Activated CD4-positive, alpha-beta T cell treated with anti-CD3 and anti-CD28 coated beads, Interleukin-2, amount 10 ng/mL, durations not matched to agents 7 days and 5 days (primary cell): ENCODE measurements at regions not wholly inside any gene's neighbourhood (a gene's known extent, or its start where the extent isn't known, plus 50 kb on each side); places are given as distances from the start of the nearest gene placed in this dataset.

Experiments used
- CTCF ChIA-PET: fragments of 350-600 bp; sonication (Branson Sonifier 250); formaldehyde crosslinking; loops from one replicate; lab custom pipeline; 2021; ENCODE audit warnings: antibody characterized with exemption; lab: Charles Lee
- POLR2A ChIA-PET: fragments of 350-600 bp; sonication (Branson Sonifier 250); formaldehyde crosslinking; loops from one replicate; lab custom pipeline; 2021; ENCODE audit warnings: antibody characterized with exemption; lab: Charles Lee
- DNase-seq: peaks from one replicate; pipeline ENCODE4 v3.0.0-alpha.2; 2020
- H3K27ac Mint-ChIP-seq: one replicate; pipeline ENCODE4 v1.8.0; 2021; ENCODE audit warnings: mild to moderate bottlenecking, moderate library complexity, mixed read lengths
- H3K27me3 Mint-ChIP-seq: one replicate; pipeline ENCODE4 v1.8.0; 2021; ENCODE audit warnings: mixed read lengths
- H3K36me3 Mint-ChIP-seq: one replicate; pipeline ENCODE4 v1.8.0; 2021; ENCODE audit warnings: low read depth, mixed read lengths
- H3K4me1 Mint-ChIP-seq: one replicate; pipeline ENCODE4 v1.8.0; 2021; ENCODE audit warnings: mixed read lengths
- H3K4me3 Mint-ChIP-seq: one replicate; pipeline ENCODE4 v1.8.0; 2021; ENCODE audit warnings: mild to moderate bottlenecking, moderate library complexity, mixed read lengths
- H3K9me3 Mint-ChIP-seq: one replicate; pipeline ENCODE4 v1.8.0; 2021; ENCODE audit warnings: mixed read lengths

DNA sequence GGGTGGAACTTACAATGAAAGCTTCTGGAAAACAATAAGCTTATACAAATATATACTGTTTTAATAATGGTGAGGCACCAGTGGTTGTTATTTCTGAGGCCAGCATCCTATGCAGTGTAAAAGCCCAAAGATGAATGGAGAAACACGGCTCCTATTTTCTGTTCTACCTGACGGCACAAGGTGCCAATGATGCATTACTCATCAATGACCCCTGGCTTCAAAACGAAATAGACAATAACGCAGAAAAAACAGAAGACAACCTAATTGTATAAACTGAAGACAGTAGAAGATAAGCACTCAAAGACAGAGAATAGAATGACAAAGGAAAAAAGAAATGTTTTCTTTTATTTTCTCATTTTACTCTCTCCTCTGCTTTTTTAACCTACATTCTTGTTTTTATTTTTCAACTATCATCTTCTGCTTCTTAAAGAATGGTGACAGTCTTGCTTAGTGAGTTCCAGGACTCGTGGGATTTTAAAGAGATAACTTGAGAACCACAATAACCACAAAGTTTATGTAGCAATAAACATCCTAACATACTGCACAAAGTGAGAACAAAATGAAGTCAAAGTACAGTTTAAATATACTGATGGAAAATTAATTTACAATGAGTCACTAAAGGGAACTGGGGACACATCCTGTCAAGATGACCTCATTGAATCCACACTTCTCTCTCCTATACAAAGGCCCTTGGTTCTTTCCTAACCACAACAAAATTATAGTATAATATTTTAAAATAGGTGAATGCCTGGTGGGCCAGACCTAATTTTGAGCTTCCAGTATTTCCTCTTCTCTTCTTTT, 169.8 kb downstream of the BTC start:
- Mint-ChIP-seq H3K4me1 (peaks cover 25% of the 10 kb centered on the region), H3K4me3 (no peak overlapping the region), H3K9me3 (no peaks in the 10 kb centered on the region), H3K27ac (no peak overlapping the region), H3K27me3 (no peaks in the 10 kb centered on the region), H3K36me3 (no peaks in the 10 kb centered on the region)
- DNase-seq, result no peak
- POLR2A ChIA-PET, result no interaction called here
- CTCF ChIA-PET, result no interaction called here

DNA sequence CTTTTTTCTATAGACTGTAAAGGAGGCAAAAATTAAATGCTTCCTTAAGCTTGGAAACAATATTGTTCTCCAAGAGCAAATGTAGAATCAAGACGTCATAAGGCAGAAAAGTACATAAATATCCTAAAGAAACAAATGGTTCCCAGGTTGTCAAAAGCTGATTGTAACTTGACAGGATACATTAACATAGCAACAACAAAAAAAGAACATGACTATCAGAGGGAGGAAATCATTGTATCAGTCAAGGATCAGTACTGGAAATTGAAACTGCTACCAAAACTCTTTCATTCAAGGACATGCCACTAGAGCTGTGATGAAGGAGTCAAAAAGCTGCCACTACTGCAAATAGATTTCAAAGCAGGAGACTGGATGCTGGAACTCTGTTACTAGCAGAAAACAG, 168.3 kb downstream of the BTC start:
- POLR2A ChIA-PET, result no interaction called here
- no peaks in the 10 kb centered on the region for H3K27me3 Mint-ChIP-seq
- no peak for DNase-seq
- H3K27ac Mint-ChIP-seq, result no peak overlapping the region
- H3K4me3 Mint-ChIP-seq, result no peak overlapping the region
- H3K36me3 Mint-ChIP-seq, result no peaks in the 10 kb centered on the region
- no peaks in the 10 kb centered on the region for H3K9me3 Mint-ChIP-seq
- H3K4me1 Mint-ChIP-seq, result peaks cover 25% of the 10 kb centered on the region
- CTCF ChIA-PET, result interaction anchor here (1.0 kb wide), 1 partner anchor 10 kb away, joined by 3 read pairs; no protein-coding TSS in a partner anchor

DNA sequence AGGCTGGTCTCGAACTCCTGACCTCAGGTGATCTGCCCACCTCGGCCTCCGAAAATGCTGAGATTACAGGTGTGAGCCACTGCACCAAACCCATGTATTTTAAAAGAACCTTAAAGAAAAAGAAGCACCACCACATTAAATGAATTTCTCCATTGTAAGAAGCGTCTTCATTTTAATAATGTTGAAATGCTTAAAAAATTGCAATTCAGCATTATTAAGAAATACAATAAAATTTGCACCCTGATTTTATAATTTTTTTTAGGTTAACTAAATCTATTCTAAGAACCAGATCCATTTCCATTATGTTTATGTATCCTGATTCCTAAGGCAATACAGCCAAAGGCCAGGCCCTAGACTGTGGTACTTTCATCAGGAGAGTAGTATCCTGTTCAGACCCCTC, 167.2 kb downstream of the BTC start:
- CTCF ChIA-PET, result no interaction called here
- Mint-ChIP-seq H3K27me3 (no peaks in the 10 kb centered on the region), H3K36me3 (no peaks in the 10 kb centered on the region), H3K9me3 (no peaks in the 10 kb centered on the region), H3K4me1 (peaks cover 25% of the 10 kb centered on the region), H3K27ac (no peak overlapping the region), H3K4me3 (no peak overlapping the region)
- POLR2A ChIA-PET, result no interaction called here
- DNase-seq, result no peak

DNA sequence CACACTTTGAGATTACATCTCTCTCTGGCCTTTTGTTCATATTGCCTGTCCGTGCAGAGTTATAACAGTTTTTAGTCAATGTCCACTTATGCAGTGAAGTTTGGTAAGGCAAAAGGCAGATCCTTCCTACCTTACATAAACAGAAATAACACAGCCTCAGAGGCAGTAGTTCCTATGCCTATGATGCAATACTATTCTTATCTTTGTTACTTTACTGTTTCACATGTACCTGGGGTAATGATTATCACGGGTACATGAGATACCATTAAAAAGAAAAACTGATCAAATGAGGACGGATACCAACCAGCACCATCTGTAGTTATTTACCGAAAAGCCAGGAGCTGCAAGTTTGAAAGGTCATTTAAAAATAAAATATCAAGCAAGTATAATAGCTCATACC, 166.8 kb downstream of the BTC start:
- peaks cover 26% of the 10 kb centered on the region for H3K4me1 Mint-ChIP-seq
- ChIA-PET POLR2A (no interaction called here), CTCF (no interaction called here)
- H3K4me3 Mint-ChIP-seq, result no peak overlapping the region
- no peaks in the 10 kb centered on the region for H3K36me3 Mint-ChIP-seq
- H3K9me3 Mint-ChIP-seq, result no peaks in the 10 kb centered on the region
- no peak for DNase-seq
- H3K27ac Mint-ChIP-seq, result no peak overlapping the region
- H3K27me3 Mint-ChIP-seq, result no peaks in the 10 kb centered on the region

DNA sequence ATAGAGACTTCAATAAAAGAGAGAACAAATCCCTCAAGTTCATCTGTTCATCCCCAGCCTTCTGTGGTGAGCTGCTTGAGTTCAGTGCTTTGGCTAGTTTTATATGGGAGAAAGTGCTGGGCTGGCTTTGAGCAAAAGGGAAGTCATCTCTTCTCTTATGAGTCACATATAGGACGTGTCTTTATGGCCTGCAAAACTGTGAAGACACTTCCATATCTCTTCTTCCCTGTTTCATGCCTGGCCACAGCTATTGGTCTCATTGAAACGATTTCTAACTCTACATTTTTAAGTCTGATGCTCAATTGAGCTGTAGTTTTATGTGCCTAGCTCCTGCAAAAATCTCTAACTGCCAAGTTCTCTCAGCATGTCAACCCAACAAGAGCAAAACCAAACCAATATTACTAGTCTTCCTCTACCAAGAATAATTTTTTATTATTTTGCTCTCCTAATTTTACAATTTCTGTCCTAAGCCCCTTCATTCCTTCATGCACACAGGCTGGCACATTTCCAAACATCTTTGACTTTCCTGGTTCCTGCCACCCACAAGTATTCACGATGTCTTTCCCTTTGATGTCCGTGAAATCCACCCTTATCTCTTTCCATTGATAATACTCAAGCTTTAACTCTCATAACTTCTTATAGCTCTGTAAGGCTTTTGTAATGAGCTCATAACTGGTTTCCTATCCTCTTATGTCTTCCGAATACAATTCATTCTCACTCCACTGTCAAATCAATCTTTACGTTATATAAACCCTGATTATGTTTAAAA, 165.3 kb downstream of the BTC start:
- Mint-ChIP-seq H3K36me3 (no peaks in the 10 kb centered on the region), H3K9me3 (no peaks in the 10 kb centered on the region), H3K4me1 (peaks cover 35% of the 10 kb centered on the region), H3K27ac (no peak overlapping the region), H3K27me3 (no peaks in the 10 kb centered on the region), H3K4me3 (no peak overlapping the region)
- ChIA-PET CTCF (interaction anchor here (1.5 kb wide), 1 partner anchor 23 kb away, joined by 3 read pairs; no protein-coding TSS in a partner anchor), POLR2A (no interaction called here)
- DNase-seq, result no peak

DNA sequence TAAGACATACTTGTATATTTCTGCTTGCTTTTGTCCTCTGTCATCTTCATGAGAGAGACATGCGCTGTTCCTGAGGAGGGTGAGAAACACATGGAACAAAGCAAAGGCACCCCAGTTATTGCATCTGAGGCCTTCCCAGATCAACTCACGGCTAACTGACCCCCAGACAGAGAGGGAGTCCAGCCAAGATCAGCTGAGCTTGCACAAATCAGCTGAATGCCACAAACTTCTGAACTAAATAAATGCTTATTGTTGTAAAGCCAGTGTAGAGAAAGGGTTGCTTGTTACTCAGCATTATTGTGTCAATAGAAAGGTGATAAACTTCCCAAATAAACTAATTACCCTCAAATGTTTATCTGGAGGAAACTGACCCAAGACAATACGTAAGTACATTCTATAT, 163.8 kb downstream of the BTC start:
- ChIA-PET CTCF (interaction anchor here (1.5 kb wide), 1 partner anchor 25 kb away, joined by 3 read pairs; no protein-coding TSS in a partner anchor), POLR2A (no interaction called here)
- H3K9me3 Mint-ChIP-seq, result no peaks in the 10 kb centered on the region

DNA sequence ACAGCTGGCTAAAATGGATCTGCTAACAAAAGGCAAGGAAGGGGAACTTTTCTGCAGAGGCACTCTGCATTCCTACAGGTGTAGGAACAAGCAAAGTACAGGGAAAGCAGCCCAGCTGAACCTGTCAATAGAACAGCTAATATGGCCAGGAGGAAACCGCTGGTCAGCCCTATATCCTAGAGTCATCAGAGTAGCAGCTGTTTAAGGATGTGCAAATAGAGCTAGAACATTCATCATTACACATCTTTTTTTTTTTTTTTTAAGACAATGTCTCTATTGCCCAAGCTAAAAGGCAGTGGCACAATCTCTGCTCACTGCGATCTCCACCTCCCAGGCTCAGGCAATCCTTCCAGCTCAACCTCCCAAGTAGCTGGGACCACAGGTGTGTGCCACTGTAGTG, 163.0 kb downstream of the BTC start:
- ChIA-PET POLR2A (no interaction called here), CTCF (no interaction called here)
- H3K36me3 Mint-ChIP-seq, result no peaks in the 10 kb centered on the region
- peaks cover 3% of the 10 kb centered on the region for H3K27me3 Mint-ChIP-seq
- H3K4me1 Mint-ChIP-seq, result peaks cover 14% of the 10 kb centered on the region
- H3K27ac Mint-ChIP-seq, result no peak overlapping the region
- no peak overlapping the region for H3K4me3 Mint-ChIP-seq
- DNase-seq, result no peak
- no peaks in the 10 kb centered on the region for H3K9me3 Mint-ChIP-seq

More for the DNA sequence above, 163.8 kb downstream of the BTC start:
- no peak for DNase-seq
- no peak overlapping the region for H3K27ac Mint-ChIP-seq
- H3K36me3 Mint-ChIP-seq, result no peaks in the 10 kb centered on the region
- peaks cover 21% of the 10 kb centered on the region for H3K4me1 Mint-ChIP-seq
- H3K4me3 Mint-ChIP-seq, result no peak overlapping the region
- H3K27me3 Mint-ChIP-seq, result no peaks in the 10 kb centered on the region

DNA sequence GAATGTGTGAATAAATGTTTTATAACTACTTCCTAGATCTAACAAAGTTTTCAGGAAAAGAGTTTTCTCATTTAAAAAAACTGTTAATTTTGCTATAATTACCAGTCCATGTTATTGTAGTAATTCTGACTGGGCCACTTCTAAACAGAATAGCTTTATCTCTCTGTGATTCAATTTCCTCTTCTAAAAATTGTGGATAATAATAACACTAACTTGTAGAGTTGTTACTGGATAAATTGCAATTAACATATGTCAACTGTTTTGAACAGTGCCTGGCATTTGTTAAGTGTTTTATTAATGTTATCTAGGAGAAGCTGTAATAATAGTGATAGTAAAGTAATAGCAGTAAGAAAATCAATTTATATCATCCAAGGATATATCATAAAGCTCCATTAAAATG, 162.3 kb downstream of the BTC start:
- H3K4me1 Mint-ChIP-seq, result peaks cover 12% of the 10 kb centered on the region
- H3K9me3 Mint-ChIP-seq, result no peaks in the 10 kb centered on the region
- ChIA-PET CTCF (no interaction called here), POLR2A (no interaction called here)
- no peaks in the 10 kb centered on the region for H3K36me3 Mint-ChIP-seq
- peaks cover 3% of the 10 kb centered on the region for H3K27me3 Mint-ChIP-seq
- H3K4me3 Mint-ChIP-seq, result no peak overlapping the region
- DNase-seq, result no peak
- H3K27ac Mint-ChIP-seq, result no peak overlapping the region

DNA sequence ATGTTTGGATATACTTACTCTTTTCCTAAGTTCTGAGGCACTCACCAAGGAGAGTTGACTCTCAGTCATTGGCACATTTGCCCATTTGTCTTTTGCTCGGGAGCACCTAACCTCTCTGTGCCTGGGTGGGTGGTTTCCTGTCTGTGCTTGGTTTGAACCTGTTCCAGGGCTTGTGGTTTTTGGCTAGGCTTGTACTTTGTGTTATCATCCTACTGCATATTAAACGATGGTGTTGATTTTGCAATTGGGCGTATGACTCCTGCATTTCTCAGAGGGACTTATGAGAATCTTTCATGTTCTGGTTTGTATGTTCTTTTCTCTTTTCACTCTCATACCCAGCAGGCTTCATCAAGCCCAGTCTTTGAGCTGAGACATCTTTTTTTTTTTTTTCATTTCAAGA, 161.7 kb downstream of the BTC start:
- CTCF ChIA-PET, result no interaction called here
- Mint-ChIP-seq H3K9me3 (no peaks in the 10 kb centered on the region), H3K36me3 (no peaks in the 10 kb centered on the region), H3K4me3 (no peak overlapping the region), H3K4me1 (peaks cover 12% of the 10 kb centered on the region), H3K27ac (no peak overlapping the region), H3K27me3 (peaks cover 3% of the 10 kb centered on the region)
- POLR2A ChIA-PET, result no interaction called here
- peak; percentile 33 for DNase-seq

DNA sequence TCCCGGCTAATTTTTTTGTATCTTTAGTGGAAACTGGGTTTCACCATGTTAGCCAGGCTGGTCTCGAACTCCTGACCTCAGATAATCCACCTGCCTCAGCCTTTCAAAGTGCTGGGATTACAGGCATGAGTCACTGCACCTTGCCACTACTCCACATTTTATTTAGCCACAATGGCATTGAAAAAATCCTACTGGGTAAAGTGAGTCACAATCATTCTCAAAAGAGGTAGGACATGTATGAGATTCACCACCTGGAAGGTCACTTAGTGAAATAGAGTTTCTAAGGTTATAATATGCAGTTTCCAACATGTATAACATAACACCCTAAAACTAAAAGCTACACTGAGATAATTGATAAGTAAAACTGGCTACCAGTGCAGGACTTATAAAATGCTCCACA, 159.2 kb downstream of the BTC start:
- POLR2A ChIA-PET, result no interaction called here
- CTCF ChIA-PET, result interaction anchor here (1.1 kb wide), 1 partner anchor 10 kb away, joined by 3 read pairs; no protein-coding TSS in a partner anchor
- H3K36me3 Mint-ChIP-seq, result no peaks in the 10 kb centered on the region
- no peaks in the 10 kb centered on the region for H3K9me3 Mint-ChIP-seq
- no peak overlapping the region for H3K4me3 Mint-ChIP-seq
- DNase-seq, result no peak
- H3K4me1 Mint-ChIP-seq, result peaks cover 12% of the 10 kb centered on the region
- H3K27me3 Mint-ChIP-seq, result peaks cover 3% of the 10 kb centered on the region
- no peak overlapping the region for H3K27ac Mint-ChIP-seq

DNA sequence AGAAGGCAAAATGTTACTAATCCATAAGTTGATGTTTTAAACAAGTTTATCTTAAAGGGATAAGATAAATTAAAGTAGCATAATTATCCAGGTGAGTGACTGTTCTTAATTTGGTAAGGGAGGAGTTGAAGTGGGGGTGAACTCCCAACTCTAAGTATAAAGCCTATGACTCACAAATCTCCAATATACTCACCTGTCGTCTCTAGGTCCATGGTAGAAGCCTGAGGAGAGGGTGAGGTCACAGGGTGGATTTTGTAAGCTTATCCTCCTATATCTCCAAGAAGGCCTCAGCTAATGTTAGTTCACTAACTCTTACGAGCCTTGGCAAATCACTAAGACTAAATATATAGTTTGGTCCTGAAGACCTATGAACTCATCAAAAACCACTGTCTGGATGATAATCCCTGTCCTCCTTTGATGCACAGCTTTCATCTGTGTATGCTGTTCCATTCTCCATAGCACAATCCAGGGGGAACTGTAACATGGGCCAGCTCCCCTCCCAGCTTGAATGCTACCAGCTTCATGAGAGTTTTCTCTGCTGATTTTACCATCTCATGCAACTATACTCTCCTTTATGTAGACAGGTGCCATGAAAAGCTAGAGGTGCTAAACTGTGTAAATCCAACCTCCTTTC, 158.7 kb downstream of the BTC start:
- H3K27me3 Mint-ChIP-seq, result peaks cover 3% of the 10 kb centered on the region
- POLR2A ChIA-PET, result no interaction called here
- H3K27ac Mint-ChIP-seq, result no peak overlapping the region
- peaks cover 12% of the 10 kb centered on the region for H3K4me1 Mint-ChIP-seq
- no peak overlapping the region for H3K4me3 Mint-ChIP-seq
- no peak for DNase-seq
- CTCF ChIA-PET, result interaction anchor here (1.1 kb wide), 1 partner anchor 10 kb away, joined by 3 read pairs; no protein-coding TSS in a partner anchor
- H3K36me3 Mint-ChIP-seq, result no peaks in the 10 kb centered on the region
- no peaks in the 10 kb centered on the region for H3K9me3 Mint-ChIP-seq

DNA sequence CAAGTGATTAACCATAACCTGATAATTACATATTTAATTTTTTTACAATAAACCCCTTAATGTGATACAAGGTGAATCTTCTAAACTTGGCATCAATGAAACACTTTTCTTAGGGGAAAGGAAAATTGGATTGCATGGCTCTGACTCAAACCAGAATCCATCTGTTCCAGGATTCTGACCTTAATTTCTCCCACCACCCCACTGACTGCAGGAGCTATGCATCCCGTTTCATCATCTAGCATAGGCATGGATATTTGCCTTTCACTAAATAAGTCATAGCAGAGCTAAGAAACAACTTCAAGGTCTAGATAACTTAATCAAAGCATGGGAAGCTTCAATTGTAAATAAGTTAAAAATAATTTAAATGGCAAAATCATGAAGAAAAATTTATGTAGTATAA, 156.3 kb downstream of the BTC start:
- DNase-seq, result no peak
- no peak overlapping the region for H3K27ac Mint-ChIP-seq
- H3K36me3 Mint-ChIP-seq, result no peaks in the 10 kb centered on the region
- peaks cover 3% of the 10 kb centered on the region for H3K27me3 Mint-ChIP-seq
- H3K4me1 Mint-ChIP-seq, result peaks cover 6% of the 10 kb centered on the region
- H3K9me3 Mint-ChIP-seq, result no peaks in the 10 kb centered on the region
- ChIA-PET POLR2A (no interaction called here), CTCF (no interaction called here)
- H3K4me3 Mint-ChIP-seq, result no peak overlapping the region

DNA sequence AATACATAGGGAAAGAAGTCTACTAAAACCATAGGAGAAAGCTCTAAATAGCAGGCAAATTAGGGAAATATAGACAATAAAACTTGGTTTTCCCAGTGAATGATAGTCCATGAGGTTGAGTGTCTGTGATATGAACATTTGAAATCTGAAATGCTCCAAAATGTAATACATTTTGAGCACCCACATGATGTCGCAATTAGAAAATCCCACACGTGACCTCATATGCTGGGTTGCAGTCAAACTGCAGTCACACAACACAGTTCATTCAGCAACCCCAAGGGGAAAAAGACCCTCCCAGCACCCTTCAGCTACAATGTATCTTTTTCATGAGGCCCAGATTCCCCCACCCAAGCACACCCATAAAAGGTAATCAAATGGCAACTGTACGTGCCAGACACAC, 155.6 kb downstream of the BTC start:
- DNase-seq, result no peak
- CTCF ChIA-PET, result no interaction called here
- H3K4me1 Mint-ChIP-seq, result peaks cover 1% of the 10 kb centered on the region
- H3K27me3 Mint-ChIP-seq, result peaks cover 3% of the 10 kb centered on the region
- no peaks in the 10 kb centered on the region for H3K9me3 Mint-ChIP-seq
- POLR2A ChIA-PET, result no interaction called here
- no peak overlapping the region for H3K4me3 Mint-ChIP-seq
- no peak overlapping the region for H3K27ac Mint-ChIP-seq
- H3K36me3 Mint-ChIP-seq, result no peaks in the 10 kb centered on the region
